Esophagus squamous epithelium (tissue), 5 donors: ENCODE measurements at regions not wholly inside any gene's neighbourhood (a gene's known extent, or its start where the extent isn't known, plus 50 kb on each side); places are given as distances from the start of the nearest gene placed in this dataset.

Source experiments
- DNase-seq: peaks from one replicate; lab custom pipeline; 2025; lab: John Stamatoyannopoulos, UW
- H3K27ac ChIP-seq, 4 donors: fragments of 200-600 bp; sonication (generic); one replicate each; pipeline ENCODE4 v1.5.1; 2016 to 2019; ENCODE audit warnings: mild to moderate bottlenecking in 1 of 4
- H3K27me3 ChIP-seq, 4 donors: fragments of 200-600 bp; sonication (generic); 1 replicate in 3 of 4; 2 replicates in 1 of 4; pipeline versions ENCODE4 v1.5.1 to v1.6.0; 2017 to 2021; ENCODE audit warnings: antibody characterized with exemption in 1 of 4
- H3K36me3 ChIP-seq, 3 donors: fragments of 200-600 bp; sonication (generic); one replicate each; pipeline ENCODE4 v1.5.1; 2016 to 2019
- H3K4me1 ChIP-seq, 3 donors: fragments of 200-600 bp; sonication (generic); one replicate each; pipeline ENCODE4 v1.5.1; 2017 to 2019
- H3K4me3 ChIP-seq, 4 donors: fragments of 200-600 bp; sonication (generic); 1 replicate in 3 of 4; 2 replicates in 1 of 4; pipeline ENCODE4 v1.5.1; 2016 to 2019; ENCODE audit warnings: mild to moderate bottlenecking in 2 of 4, moderate library complexity in 1 of 4
- H3K9me3 ChIP-seq, 3 donors: fragments of 200-600 bp; sonication (generic); one replicate each; pipeline ENCODE4 v1.5.1; 2016 to 2019
- POLR2A ChIP-seq, 4 donors: fragments of 450-650 bp; IDR thresholded peaks; one replicate each; pipeline ENCODE4 v1.6.1; 2017; ENCODE audit warnings: antibody characterized with exemption in 4 of 4, mild to moderate bottlenecking in 4 of 4, moderate library complexity in 3 of 4
- WGBS, 2 donors: methylation state at CpG; one replicate each; pipeline ENCODE4 v1.1.5; 2018; 5-methylcytosine and 5-hydroxymethylcytosine counted together
- intact Hi-C: fragments of 100-400 bp; cut with DNase I; formaldehyde crosslinking; loops from one replicate; pipeline ENCODE4 v1.15.0; 2022
- TF ChIP-seq, protein P1 (sequence below), 6 experiments: fragments of 450-650 bp in 4 of 6; fragments of 200-600 bp in 2 of 6; sonication (generic) in 2 of 6; IDR thresholded peaks; one replicate each; pipeline ENCODE4 v1.5.1; 2016 to 2019; ENCODE audit warnings: antibody characterized with exemption in 6 of 6, mild to moderate bottlenecking in 4 of 6, moderate library complexity in 4 of 6
- donor health status: DM: yes; HTN: yes; CAD: no.

DNA sequence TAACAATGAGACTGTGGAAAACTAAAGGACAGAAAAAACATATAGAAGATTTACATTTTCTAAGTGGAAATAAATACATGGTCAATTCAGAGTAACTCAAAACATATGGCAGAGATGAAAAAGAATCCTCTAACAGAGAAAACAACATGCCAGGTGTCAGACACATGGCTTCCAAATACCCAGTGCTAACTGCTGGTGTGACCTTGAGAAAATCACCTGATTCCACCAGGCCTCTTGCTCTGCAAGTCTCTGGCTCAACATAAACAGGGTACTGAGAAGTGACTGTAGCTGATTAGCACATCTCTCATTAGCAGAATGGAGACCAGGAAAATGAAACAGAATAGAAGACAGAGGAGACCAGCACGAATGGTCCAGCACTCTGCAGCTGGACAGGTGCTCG, 210.8 kb downstream of the HNMT start:
- 79 to 84% methylated on average over 2 of the region's 2 CpGs for WGBS, 2 donors
- H3K9me3 ChIP-seq, result no peaks in the 10 kb centered on the region
- H3K27me3 ChIP-seq, result no peaks in the 10 kb centered on the region
- no peak for TF ChIP-seq POLR2A (IDR thresholded peaks at IDR 0.05)
- TF ChIP-seq, protein P1, sequence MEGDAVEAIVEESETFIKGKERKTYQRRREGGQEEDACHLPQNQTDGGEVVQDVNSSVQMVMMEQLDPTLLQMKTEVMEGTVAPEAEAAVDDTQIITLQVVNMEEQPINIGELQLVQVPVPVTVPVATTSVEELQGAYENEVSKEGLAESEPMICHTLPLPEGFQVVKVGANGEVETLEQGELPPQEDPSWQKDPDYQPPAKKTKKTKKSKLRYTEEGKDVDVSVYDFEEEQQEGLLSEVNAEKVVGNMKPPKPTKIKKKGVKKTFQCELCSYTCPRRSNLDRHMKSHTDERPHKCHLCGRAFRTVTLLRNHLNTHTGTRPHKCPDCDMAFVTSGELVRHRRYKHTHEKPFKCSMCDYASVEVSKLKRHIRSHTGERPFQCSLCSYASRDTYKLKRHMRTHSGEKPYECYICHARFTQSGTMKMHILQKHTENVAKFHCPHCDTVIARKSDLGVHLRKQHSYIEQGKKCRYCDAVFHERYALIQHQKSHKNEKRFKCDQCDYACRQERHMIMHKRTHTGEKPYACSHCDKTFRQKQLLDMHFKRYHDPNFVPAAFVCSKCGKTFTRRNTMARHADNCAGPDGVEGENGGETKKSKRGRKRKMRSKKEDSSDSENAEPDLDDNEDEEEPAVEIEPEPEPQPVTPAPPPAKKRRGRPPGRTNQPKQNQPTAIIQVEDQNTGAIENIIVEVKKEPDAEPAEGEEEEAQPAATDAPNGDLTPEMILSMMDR (IDR thresholded peaks at IDR 0.05), result no peak
- no peaks in the 10 kb centered on the region for H3K36me3 ChIP-seq
- no peak overlapping the region for H3K4me3 ChIP-seq
- intact Hi-C loops, result no loop called here
- no peak overlapping the region for H3K27ac ChIP-seq
- no peak for DNase-seq
- no peaks in the 10 kb centered on the region for H3K4me1 ChIP-seq

DNA sequence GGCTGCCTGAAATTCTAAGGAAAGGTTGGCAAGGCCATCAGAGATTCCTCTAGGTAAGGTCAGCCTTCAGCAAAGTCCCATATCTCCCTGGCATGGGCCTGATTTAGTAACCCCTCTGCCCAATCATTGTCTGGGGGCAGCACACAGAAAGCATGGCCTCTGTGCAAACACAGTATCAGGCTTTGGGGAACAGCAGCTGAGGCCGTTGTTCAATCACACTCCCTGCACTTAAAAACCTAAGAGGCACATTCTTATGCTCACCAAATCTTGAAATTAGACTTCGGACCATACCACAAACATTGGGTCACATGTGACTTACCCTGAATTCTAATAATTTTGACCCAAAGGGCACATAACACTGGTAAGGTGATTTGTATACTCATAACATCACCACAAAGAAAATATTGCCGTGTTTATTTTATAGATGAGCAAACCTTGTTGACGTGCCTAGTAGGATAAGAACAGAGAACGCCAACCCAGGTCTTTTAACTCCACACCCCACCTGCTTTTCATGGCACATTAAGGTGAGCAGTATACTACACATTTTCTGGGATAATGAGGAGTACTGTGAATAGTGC, 212.7 kb downstream of the HNMT start:
- intact Hi-C loops, result no loop called here
- TF ChIP-seq, protein P1 (IDR thresholded peaks at IDR 0.05), result no peak
- no peak for TF ChIP-seq POLR2A (IDR thresholded peaks at IDR 0.05)
- no peaks in the 10 kb centered on the region for H3K9me3 ChIP-seq
- no peaks in the 10 kb centered on the region for H3K36me3 ChIP-seq
- DNase-seq, result no peak
- no peak overlapping the region for H3K27ac ChIP-seq
- WGBS, 2 donors, result 70 to 82% methylated on average over 5 of the region's 5 CpGs
- H3K4me1 ChIP-seq, result no peaks in the 10 kb centered on the region
- H3K27me3 ChIP-seq, result no peaks in the 10 kb centered on the region
- no peak overlapping the region for H3K4me3 ChIP-seq

GRCh38 chr2:138177693-138178092, 213.4 kb downstream of the HNMT start:
- TF ChIP-seq, protein P1 (IDR thresholded peaks at IDR 0.05), result no peak
- TF ChIP-seq POLR2A (IDR thresholded peaks at IDR 0.05), result no peak
- no peak overlapping the region for H3K27ac ChIP-seq
- H3K36me3 ChIP-seq, result no peaks in the 10 kb centered on the region
- no peak overlapping the region for H3K4me3 ChIP-seq
- intact Hi-C loops, result no loop called here
- H3K9me3 ChIP-seq, result no peaks in the 10 kb centered on the region
- no peaks in the 10 kb centered on the region for H3K4me1 ChIP-seq
- no peaks in the 10 kb centered on the region for H3K27me3 ChIP-seq
- no peak for DNase-seq
- WGBS, 2 donors, result 67 to 70% methylated on average over 2 of the region's 2 CpGs

DNA sequence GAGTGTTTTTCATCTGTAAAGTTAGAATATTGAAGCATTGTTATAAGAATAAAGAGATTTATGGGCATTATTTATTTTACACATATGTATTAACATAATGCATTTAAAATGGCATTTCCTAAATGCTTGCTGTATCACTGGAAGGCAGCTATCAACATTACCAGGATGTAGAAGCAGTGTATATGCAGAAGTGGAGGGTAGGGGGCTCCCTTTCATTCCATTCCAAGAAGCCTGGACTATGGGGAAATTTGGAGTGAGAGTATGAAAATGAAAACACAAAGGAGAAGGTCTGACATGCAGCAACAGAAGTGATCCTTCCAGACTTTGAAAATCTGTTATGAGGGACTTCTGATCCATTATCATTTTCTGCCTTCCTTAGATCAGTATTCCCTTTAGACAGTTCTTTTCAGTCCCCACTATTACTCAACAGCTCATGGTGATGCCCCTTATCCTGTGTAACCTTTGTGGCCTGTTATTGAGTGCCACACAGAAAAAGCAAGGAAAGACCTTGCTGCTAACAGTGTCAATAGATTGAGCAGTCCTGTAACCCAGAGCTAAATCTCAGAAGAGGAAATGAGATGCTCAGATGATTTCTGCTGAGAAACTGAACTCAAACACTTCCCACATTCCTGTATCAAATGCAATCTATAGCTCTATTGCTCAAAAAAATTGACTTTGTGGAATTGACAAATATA, 216.6 kb downstream of the HNMT start:
- H3K36me3 ChIP-seq, result no peaks in the 10 kb centered on the region
- TF ChIP-seq, protein P1 (IDR thresholded peaks at IDR 0.05), result no peak
- TF ChIP-seq POLR2A (IDR thresholded peaks at IDR 0.05), result no peak
- H3K27me3 ChIP-seq, result no peaks in the 10 kb centered on the region
- H3K4me1 ChIP-seq, result no peaks in the 10 kb centered on the region
- no peak overlapping the region for H3K27ac ChIP-seq
- no peaks in the 10 kb centered on the region for H3K9me3 ChIP-seq
- intact Hi-C loops, result no loop called here
- no peak for DNase-seq
- no peak overlapping the region for H3K4me3 ChIP-seq

DNA sequence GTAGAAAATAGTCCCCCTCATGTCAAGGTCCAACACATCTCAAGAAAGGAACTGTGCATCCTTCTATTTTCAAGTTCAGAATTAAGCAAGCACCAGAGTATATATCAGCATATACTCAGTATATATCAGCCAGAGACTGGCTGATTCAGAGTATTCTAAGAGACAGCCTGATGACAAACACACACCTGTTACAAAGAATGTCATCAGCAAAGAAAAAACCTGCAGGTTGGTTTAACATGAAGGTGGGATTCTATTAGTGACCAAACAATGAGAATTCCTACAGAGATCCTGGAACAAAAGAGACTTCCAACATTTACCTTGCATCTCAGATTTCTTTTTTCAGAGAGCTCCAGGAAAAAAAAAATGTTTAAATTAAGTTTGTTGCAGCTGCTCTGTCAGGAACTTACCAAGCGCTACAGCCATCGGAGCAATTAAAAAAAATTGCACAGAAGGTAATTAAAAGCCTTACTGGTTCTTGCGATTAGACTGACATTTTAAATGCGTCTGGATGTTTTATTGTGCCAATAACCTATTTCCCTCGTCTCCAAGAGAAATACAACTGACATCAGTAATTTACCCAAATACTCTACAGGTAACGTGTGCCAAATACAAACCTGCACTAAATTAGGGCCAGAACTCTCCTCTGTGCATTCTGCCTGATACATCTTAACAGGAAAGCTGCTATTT, 218.1 kb downstream of the HNMT start:
- Histone ChIP-seq H3K36me3 (no peaks in the 10 kb centered on the region), H3K27ac (no peak overlapping the region), H3K4me3 (no peak overlapping the region), H3K9me3 (no peaks in the 10 kb centered on the region), H3K27me3 (no peaks in the 10 kb centered on the region), H3K4me1 (no peaks in the 10 kb centered on the region)
- no peak for DNase-seq
- WGBS, 2 donors, result 82 to 84% methylated on average over 6 of the region's 6 CpGs
- intact Hi-C loops, result no loop called here
- TF ChIP-seq, protein P1 (IDR thresholded peaks at IDR 0.05), result no peak
- no peak for TF ChIP-seq POLR2A (IDR thresholded peaks at IDR 0.05)
